H9 (cell line): ENCODE measurements at regions not wholly inside any gene's neighbourhood (a gene's known extent, or its start where the extent isn't known, plus 50 kb on each side); places are given as distances from the start of the nearest gene placed in this dataset.

Source experiments
- DNase-seq: peaks from one replicate; pipeline ENCODE4 v3.0.0-alpha.2; 2017
- H2AFZ ChIP-seq: one replicate; pipeline ENCODE4 v1.6.1; 2013; ENCODE audit warnings: mild to moderate bottlenecking, low read length, control low read depth, moderate library complexity
- H2AK5ac ChIP-seq: 2 replicates; pipeline ENCODE4 v1.6.1; 2013; ENCODE audit warnings: low read length, control low read depth, mixed read lengths; ENCODE audit not compliant: insufficient read length
- H2BK120ac ChIP-seq: one replicate; pipeline ENCODE4 v1.6.1; 2013; ENCODE audit warnings: low read depth, mild to moderate bottlenecking, low read length, control low read depth, inconsistent platforms; ENCODE audit not compliant: poor library complexity, severe bottlenecking
- H2BK12ac ChIP-seq: 2 replicates; pipeline ENCODE4 v1.6.1; 2013; ENCODE audit warnings: low read length, control low read depth, mixed read lengths, low read depth; ENCODE audit not compliant: insufficient read length
- H2BK15ac ChIP-seq: 2 replicates; pipeline ENCODE4 v1.6.1; 2013; ENCODE audit warnings: low read depth, low read length, control low read depth
- H2BK20ac ChIP-seq: one replicate; pipeline ENCODE4 v1.6.1; 2013; ENCODE audit warnings: low read depth, mild to moderate bottlenecking, low read length, control low read depth, inconsistent platforms; ENCODE audit not compliant: poor library complexity, severe bottlenecking
- H2BK5ac ChIP-seq: 2 replicates; pipeline ENCODE4 v1.6.1; 2013; ENCODE audit warnings: low read length, control low read depth, mixed read lengths; ENCODE audit not compliant: insufficient read length
- H3K14ac ChIP-seq: 2 replicates; pipeline ENCODE4 v1.6.1; 2013; ENCODE audit warnings: low read length, control low read depth; ENCODE audit not compliant: insufficient read depth
- H3K18ac ChIP-seq: 2 replicates; pipeline ENCODE4 v1.6.1; 2013; ENCODE audit warnings: low read depth, mild to moderate bottlenecking, mixed read lengths, low read length, control low read depth; ENCODE audit not compliant: insufficient read length
- H3K23ac ChIP-seq: 2 replicates; pipeline ENCODE4 v1.6.1; 2013; ENCODE audit warnings: low read length, control low read depth, mixed read lengths, low read depth; ENCODE audit not compliant: insufficient read length
- H3K23me2 ChIP-seq: 2 replicates; pipeline ENCODE4 v1.6.1; 2013; ENCODE audit warnings: low read depth, mild to moderate bottlenecking, mixed read lengths, low read length, control low read depth; ENCODE audit not compliant: insufficient read length, poor library complexity, severe bottlenecking
- H3K27ac ChIP-seq: 2 replicates; pipeline ENCODE4 v1.5.1; 2013; ENCODE audit warnings: low read length, control low read depth, mixed read lengths, low read depth; ENCODE audit not compliant: insufficient read length
- H3K27me3 ChIP-seq: 2 replicates; pipeline ENCODE4 v1.6.1; 2013; ENCODE audit warnings: low read length, control low read depth, inconsistent platforms; ENCODE audit not compliant: insufficient read depth
- H3K4ac ChIP-seq: 2 replicates; pipeline ENCODE4 v1.6.1; 2013; ENCODE audit warnings: low read depth, mild to moderate bottlenecking, control low read depth, inconsistent platforms, low read length, moderate library complexity
- H3K4me1 ChIP-seq: 2 replicates; pipeline ENCODE4 v1.6.1; 2013; ENCODE audit warnings: low read length, control low read depth, inconsistent platforms; ENCODE audit not compliant: insufficient read depth
- H3K4me2 ChIP-seq: 2 replicates; pipeline ENCODE4 v1.6.1; 2013; ENCODE audit warnings: low read length, control low read depth, mixed read lengths; ENCODE audit not compliant: insufficient read length, insufficient read depth
- H3K56ac ChIP-seq: 2 replicates; pipeline ENCODE4 v1.6.1; 2013; ENCODE audit warnings: low read depth, mild to moderate bottlenecking, mixed read lengths, low read length, control low read depth; ENCODE audit not compliant: insufficient read length
- H3K79me1 ChIP-seq: 2 replicates; pipeline ENCODE4 v1.6.1; 2013; ENCODE audit warnings: low read depth, mild to moderate bottlenecking, moderate library complexity, low read length, control low read depth, inconsistent platforms; ENCODE audit not compliant: insufficient read depth, poor library complexity, severe bottlenecking
- H3K79me2 ChIP-seq: 2 replicates; pipeline ENCODE4 v1.6.1; 2013; ENCODE audit warnings: low read length, control low read depth, inconsistent platforms; ENCODE audit not compliant: insufficient read depth
- H3K9ac ChIP-seq: 2 replicates; pipeline ENCODE4 v1.6.1; 2013; ENCODE audit warnings: low read length, control low read depth, mixed read lengths; ENCODE audit not compliant: insufficient read length; ENCODE audit errors: extremely low read depth
- H3K9me3 ChIP-seq: one replicate; pipeline ENCODE4 v1.6.1; 2013; ENCODE audit warnings: low read depth, low read length, inconsistent platforms; ENCODE audit not compliant: control insufficient read depth
- H3T11ph ChIP-seq: one replicate; pipeline ENCODE4 v1.6.1; 2013; ENCODE audit warnings: mild to moderate bottlenecking, low read length, control low read depth, inconsistent platforms
- H4K20me1 ChIP-seq: one replicate; pipeline ENCODE4 v1.6.1; 2013; ENCODE audit not compliant: control insufficient read depth, insufficient read length, insufficient read depth
- H4K5ac ChIP-seq: 2 replicates; pipeline ENCODE4 v1.6.1; 2013; ENCODE audit warnings: low read depth, mild to moderate bottlenecking, mixed read lengths, low read length, control low read depth; ENCODE audit not compliant: insufficient read length
- H4K8ac ChIP-seq: replicated peaks from 2 replicates; pipeline ENCODE4 v1.6.1; 2013; ENCODE audit warnings: low read length, control low read depth, mixed read lengths, low read depth; ENCODE audit not compliant: insufficient read length
- H4K91ac ChIP-seq: 2 replicates; pipeline ENCODE4 v1.6.1; 2013; ENCODE audit warnings: low read depth, mild to moderate bottlenecking, moderate library complexity, mixed read lengths, low read length, control low read depth; ENCODE audit not compliant: insufficient read length
- H3K27ac Mint-ChIP-seq, 3 experiments: 2 replicates in 2 of 3; 3 replicates in 1 of 3; pipeline ENCODE4 v1.8.0; 2020 to 2021; ENCODE audit warnings: mixed read lengths in 3 of 3, mild to moderate bottlenecking in 1 of 3, moderate library complexity in 1 of 3
- H3K27me3 Mint-ChIP-seq: 2 replicates; pipeline ENCODE4 v1.8.0; 2021; ENCODE audit warnings: low read depth, mild to moderate bottlenecking, moderate library complexity, mixed read lengths
- H3K36me3 Mint-ChIP-seq, 3 experiments: 2 replicates in 2 of 3; 3 replicates in 1 of 3; pipeline ENCODE4 v1.8.0; 2020 to 2021; ENCODE audit warnings: low read depth in 3 of 3, mixed read lengths in 3 of 3; ENCODE audit not compliant: insufficient read depth in 1 of 3
- H3K4me1 Mint-ChIP-seq, 2 experiments: 2 replicates each; pipeline ENCODE4 v1.8.0; 2020; ENCODE audit warnings: mixed read lengths in 2 of 2
- H3K4me3 Mint-ChIP-seq, 2 experiments: 2 replicates in 1 of 2; 3 replicates in 1 of 2; pipeline ENCODE4 v1.8.0; 2020 to 2021; ENCODE audit warnings: mild to moderate bottlenecking in 2 of 2, mixed read lengths in 2 of 2, moderate library complexity in 1 of 2
- H3K9me3 Mint-ChIP-seq, 2 experiments: 2 replicates in 1 of 2; 3 replicates in 1 of 2; pipeline ENCODE4 v1.8.0; 2020; ENCODE audit warnings: mild to moderate bottlenecking in 2 of 2, mixed read lengths in 2 of 2, moderate library complexity in 1 of 2
- CTCF ChIP-seq: fragments of 200-600 bp; sonication (generic); conservative IDR thresholded peaks from 3 replicates; pipeline ENCODE4 v1.8.0; 2021; ENCODE audit warnings: antibody characterized with exemption, mild to moderate bottlenecking
- WGBS: extraction: QIAGEN DNeasy Blood & Tissue Kit; methylation state at CpG from one replicate; pipeline ENCODE4 v1.1.7; 2013; ENCODE audit warnings: missing lambda C conversion rate, low lambda C conversion rate, mixed read lengths; ENCODE audit not compliant: insufficient read length; ENCODE audit errors: extremely low coverage; 5-methylcytosine and 5-hydroxymethylcytosine counted together

- no peak overlapping the region for H3K18ac ChIP-seq
- H3K4me3 Mint-ChIP-seq, result no peak overlapping the region
- no peak overlapping the region for H2BK12ac ChIP-seq
- no peaks in the 10 kb centered on the region for H3K4me1 ChIP-seq
- no peak overlapping the region for H3K9ac ChIP-seq
- no peak overlapping the region for H2BK20ac ChIP-seq
- no peak overlapping the region for H2AK5ac ChIP-seq
- peaks cover 0 to 3% of the 10 kb centered on the region in 2 experiments; a peak in 1 of 4 replicates for H3K4me1 Mint-ChIP-seq
- no peak overlapping the region for H3K23ac ChIP-seq
- H3K9me3 ChIP-seq, result no peaks in the 10 kb centered on the region
- H3T11ph ChIP-seq, result no peak overlapping the region
- no peaks in the 10 kb centered on the region for H3K23me2 ChIP-seq
- no peak overlapping the region for H3K27ac Mint-ChIP-seq
- no peaks in the 10 kb centered on the region for H3K79me1 ChIP-seq
- peaks cover 8 to 11% of the 10 kb centered on the region in 2 experiments for H3K9me3 Mint-ChIP-seq
- no peak overlapping the region for H3K14ac ChIP-seq
- no peak overlapping the region for H3K56ac ChIP-seq
- H3K4ac ChIP-seq, result no peak overlapping the region
- DNase-seq, result no peak
- no peak overlapping the region for H2BK5ac ChIP-seq
- no peaks in the 10 kb centered on the region for H3K79me2 ChIP-seq
- no peak for TF ChIP-seq CTCF
- H2BK120ac ChIP-seq, result no peak overlapping the region
- H3K27me3 ChIP-seq, result no peaks in the 10 kb centered on the region
- no peak overlapping the region for H4K8ac ChIP-seq
- H3K36me3 Mint-ChIP-seq, result peaks cover 0 to 7% (median 4%) of the 10 kb centered on the region in 3 experiments; a peak in 3 of 7 replicates
- no peak overlapping the region for H2AFZ ChIP-seq
- no peak overlapping the region for H4K91ac ChIP-seq
- no peak overlapping the region for H3K27ac ChIP-seq
- no peaks in the 10 kb centered on the region for H4K20me1 ChIP-seq
- no CpG with 5 or more reads among the region's 19 CpGs for WGBS
- H3K4me2 ChIP-seq, result no peak overlapping the region
- no peak overlapping the region for H4K5ac ChIP-seq
- no peaks in the 10 kb centered on the region for H3K27me3 Mint-ChIP-seq
- H2BK15ac ChIP-seq, result no peak overlapping the region
These were observed 672.9 kb upstream of the POM121L12 start for GRCh38 chr7:52362521-52362920.
